K562 (cell line): ENCODE measurements at regions not wholly inside any gene's neighbourhood (a gene's known extent, or its start where the extent isn't known, plus 50 kb on each side); places are given as distances from the start of the nearest gene placed in this dataset.

ENCODE experiments used
- ATAC-seq: fragments of 200-7000 bp; cut with Tn5 transposase; 3 replicates; pipeline ENCODE4 v1.9.1; 2020; ENCODE audit warnings: moderate library complexity
- BruUV-seq: library from RNA; stranded (reverse); fragments of 400-500 nt; replicated peaks from 2 replicates; lab custom pipeline; 2021; lab: Mats Ljungman, UMichigan
- CTCF ChIA-PET: fragments of 300-600 bp; formaldehyde crosslinking; extraction: SDS; loops from one replicate; lab custom pipeline; 2021; ENCODE audit warnings: low intra/inter-chr PET ratio; lab: Yijun Ruan, JAX
- POLR2A ChIA-PET: fragments of 300-600, 350-650 bp; sonication (Branson Sonifier 250); formaldehyde crosslinking; extraction: SDS; loops from one replicate; lab custom pipeline; 2021; ENCODE audit warnings: antibody characterized with exemption, inconsistent platforms; lab: Yijun Ruan, JAX
- DNase-seq, 4 experiments: peaks; one replicate each; pipeline versions ENCODE4 v3.0.0 to v3.0.0-alpha.2; 2011 to 2018; ENCODE audit warnings: low spot score in 3 of 4, mixed read lengths in 3 of 4; ENCODE audit errors: extremely low read depth in 1 of 4
- FAIRE-seq: peaks from 2 replicates; lab custom pipeline; 2011; peaks lifted over from hg19 to GRCh38; lab: Jason Lieb, UNC
- H2AFZ ChIP-seq: 2 replicates; pipeline ENCODE4 v1.6.0; 2011; ENCODE audit warnings: low read depth, low read length, control low read depth, inconsistent platforms
- H3K27ac ChIP-seq: fragments of 200-600 bp; 3 replicates; pipeline ENCODE4 v1.8.0; 2011; ENCODE audit warnings: low read depth, mild to moderate bottlenecking, control low read depth, inconsistent platforms, low read length, moderate library complexity, mixed read lengths; ENCODE audit errors: extremely low read depth
- H3K27me3 ChIP-seq, 2 experiments: fragments of 300-600 bp in 1 of 2; 2 replicates in 1 of 2; 3 replicates in 1 of 2; pipeline versions ENCODE4 v1.6.0 to v1.8.0; 2011; ENCODE audit warnings: inconsistent platforms in 2 of 2, low read length in 2 of 2, mild to moderate bottlenecking in 1 of 2, mixed read lengths in 1 of 2, moderate library complexity in 1 of 2; ENCODE audit not compliant: control insufficient read depth in 2 of 2, insufficient read depth in 2 of 2
- H3K36me3 ChIP-seq: fragments of 300-600 bp; 3 replicates; pipeline ENCODE4 v1.8.0; 2011; ENCODE audit warnings: mild to moderate bottlenecking, low read length, inconsistent platforms; ENCODE audit not compliant: control insufficient read depth, insufficient read depth
- H3K4me1 ChIP-seq, 2 experiments: fragments of 200-600 bp in 1 of 2; replicated peaks in 1 of 2; 2 replicates in 1 of 2; 3 replicates in 1 of 2; pipeline versions ENCODE4 v1.5.1 to v1.8.0; 2011; ENCODE audit warnings: inconsistent platforms in 2 of 2, low read length in 2 of 2, mild to moderate bottlenecking in 1 of 2, mixed read lengths in 1 of 2, moderate library complexity in 1 of 2; ENCODE audit not compliant: control insufficient read depth in 2 of 2, insufficient read depth in 2 of 2
- H3K4me2 ChIP-seq: 2 replicates; pipeline ENCODE4 v1.6.1; 2011; ENCODE audit warnings: low read length, control low read depth, inconsistent platforms, mixed read lengths; ENCODE audit not compliant: insufficient read depth
- H3K4me3 ChIP-seq: fragments of 200-600 bp; sonication (generic), shearing (Covaris generic); 2 replicates; pipeline ENCODE4 v1.5.1; 2016; ENCODE audit warnings: control low read depth, inconsistent platforms
- H3K79me2 ChIP-seq: fragments of 200-600 bp; 3 replicates; pipeline ENCODE4 v1.8.0; 2011; ENCODE audit warnings: low read length, inconsistent platforms; ENCODE audit not compliant: control insufficient read depth, insufficient read depth
- H3K9ac ChIP-seq, 2 experiments: 2 replicates each; pipeline versions ENCODE4 v1.6.0 to v1.6.1; 2011; ENCODE audit warnings: low read depth in 2 of 2, low read length in 2 of 2, control low read depth in 1 of 2, inconsistent platforms in 1 of 2, mild to moderate bottlenecking in 1 of 2, mixed read lengths in 1 of 2; ENCODE audit not compliant: insufficient read depth in 1 of 2
- H3K9me1 ChIP-seq: one replicate; pipeline ENCODE4 v1.6.0; 2011; ENCODE audit warnings: inconsistent platforms, mild to moderate bottlenecking, low read length, moderate library complexity; ENCODE audit not compliant: control insufficient read depth, insufficient read depth
- H3K9me3 ChIP-seq: replicated peaks from 2 replicates; pipeline ENCODE4 v1.5.1; 2011; ENCODE audit warnings: low read depth, low read length, inconsistent platforms; ENCODE audit not compliant: control insufficient read depth, insufficient read depth
- H4K20me1 ChIP-seq: replicated peaks from 2 replicates; pipeline ENCODE4 v1.6.1; 2011; ENCODE audit warnings: low read length, inconsistent platforms, mixed read lengths; ENCODE audit not compliant: control insufficient read depth, insufficient read depth
- BACH1 ChIP-seq: fragments of 200-800 bp; sonication (Bioruptor generic); IDR thresholded peaks from 2 replicates; pipeline ENCODE4 v1.6.1; 2016; ENCODE audit warnings: missing genetic modification characterization, missing compliant biosample characterization
- ZBTB11 ChIP-seq, 3 experiments: fragments of 200-800 bp in 1 of 3; fragments of 250-450 bp in 1 of 3; fragments of 450-650 bp in 1 of 3; sonication (Bioruptor Pico) in 1 of 3; sonication (Bioruptor generic) in 1 of 3; formaldehyde crosslinking in 1 of 3; IDR thresholded peaks; 2 replicates each; pipeline versions ENCODE4 v1.6.1 to v1.8.0; 2016 to 2022; ENCODE audit warnings: mild to moderate bottlenecking in 2 of 3, missing genetic modification characterization in 2 of 3, missing compliant biosample characterization in 1 of 3, moderate library complexity in 1 of 3
- WGBS: fragments of 100-300 bp; shearing (Covaris generic); methylation state at CpG from one replicate; pipeline ENCODE4 v1.1.6; 2016; ENCODE audit warnings: low coverage, mixed read lengths; ENCODE audit not compliant: insufficient coverage; ENCODE audit errors: missing lambda C conversion rate; 5-methylcytosine and 5-hydroxymethylcytosine counted together
- in situ Hi-C: fragments of 300-500 bp; cut with MboI; formaldehyde crosslinking; loops from 4 replicates; pipeline ENCODE4 v1.15.0; 2018; ENCODE audit warnings: inconsistent platforms, mixed read lengths
- intact Hi-C: fragments of 100-400 bp; cut with micrococcal nuclease; formaldehyde crosslinking; loops from 2 replicates; pipeline ENCODE4 v1.14.2; 2022

- no peaks in the 10 kb centered on the region for H3K4me1 ChIP-seq
- no TSS peak for BruUV-seq
- H3K36me3 ChIP-seq: no peaks in the 10 kb centered on the region
- no peaks in the 10 kb centered on the region for H3K9me1 ChIP-seq
- ATAC-seq: no peak
- H3K79me2 ChIP-seq: no peaks in the 10 kb centered on the region
- 0% methylated on average over 4 of the region's 8 CpGs for WGBS
- DNase-seq: no peak
- no peak overlapping the region for H2AFZ ChIP-seq
- in situ Hi-C loops (no loop called here), intact Hi-C loops (no loop called here)
- POLR2A ChIA-PET: interaction anchor here (0.6 kb wide), 1 partner anchor 206 kb away, joined by 4 read pairs; no protein-coding TSS in a partner anchor
- no peak overlapping the region for H3K4me2 ChIP-seq
- no peak overlapping the region for H3K9ac ChIP-seq
- no peaks in the 10 kb centered on the region for H3K9me3 ChIP-seq
- no peaks in the 10 kb centered on the region for H4K20me1 ChIP-seq
- CTCF ChIA-PET: no interaction called here
- peaks cover 0 to 65% of the 10 kb centered on the region in 2 experiments; a peak in 4 of 5 replicates for H3K27me3 ChIP-seq
- FAIRE-seq: no peak
- H3K4me3 ChIP-seq: no peak overlapping the region
- peak in 1 of 3 experiments; percentile 20; a peak in 1 of 6 replicates for TF ChIP-seq ZBTB11 (CRISPR knock-in tag; IDR thresholded peaks at IDR 0.05)
- TF ChIP-seq BACH1 (tag): no peak
- no peak overlapping the region for H3K27ac ChIP-seq
Observed at GRCh38 chr20:47974234-47974878, 189.1 kb upstream of the SULF2 start.
